AG09309 (cell line): ENCODE measurements at regions not wholly inside any gene's neighbourhood (a gene's known extent, or its start where the extent isn't known, plus 50 kb on each side); places are given as distances from the start of the nearest gene placed in this dataset.
A peak's percentile ranks its signal among the peaks of the same experiment; 100 is the strongest.

Experiments
- DNase-seq: peaks from one replicate; pipeline ENCODE4 v3.0.0-alpha.2; 2010; ENCODE audit warnings: low read depth
- H3K4me3 ChIP-seq: 2 replicates; pipeline ENCODE4 v1.5.1; 2011; ENCODE audit warnings: mild to moderate bottlenecking, low read depth, low read length, moderate library complexity; ENCODE audit not compliant: control insufficient read depth
- CTCF ChIP-seq: IDR thresholded peaks from 2 replicates; pipeline ENCODE4 v1.5.1; 2011; ENCODE audit warnings: mild to moderate bottlenecking, low read depth, low read length, inconsistent platforms; ENCODE audit not compliant: insufficient read depth, control insufficient read depth; ENCODE audit errors: missing control alignments

- no peak for DNase-seq
- no peak for TF ChIP-seq CTCF
- no peak overlapping the region for H3K4me3 ChIP-seq
Observed at GRCh38 chrX:13253223-13253622, 66.6 kb downstream of the ATXN3L start.

DNA sequence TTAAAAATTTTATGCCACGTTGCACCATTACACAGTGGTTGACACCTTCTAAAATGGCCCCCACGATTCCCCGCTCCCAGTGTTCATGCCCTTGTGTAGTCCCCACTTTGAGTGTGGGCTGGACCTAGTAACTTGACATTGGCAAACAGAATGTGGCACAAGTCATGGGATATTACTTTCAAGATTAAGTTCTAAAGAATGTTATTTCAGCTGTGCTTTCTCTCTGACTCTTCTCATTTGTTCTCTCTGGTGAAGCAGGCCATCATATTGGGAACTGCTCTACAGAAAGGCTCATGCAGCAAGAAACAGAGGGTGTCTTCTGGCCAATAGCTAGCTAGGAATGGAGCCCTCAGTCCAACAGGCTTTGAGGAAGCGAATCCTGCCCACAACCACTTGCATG is 67.1 kb downstream of the ATXN3L start:
- TF ChIP-seq CTCF, result no peak
- no peak for DNase-seq
- H3K4me3 ChIP-seq, result no peak overlapping the region

GRCh38 chrX:13250826-13251580 is 68.8 kb downstream of the ATXN3L start:
- no peak overlapping the region for H3K4me3 ChIP-seq
- TF ChIP-seq CTCF, result no peak
- peak; percentile 95 for DNase-seq

DNA sequence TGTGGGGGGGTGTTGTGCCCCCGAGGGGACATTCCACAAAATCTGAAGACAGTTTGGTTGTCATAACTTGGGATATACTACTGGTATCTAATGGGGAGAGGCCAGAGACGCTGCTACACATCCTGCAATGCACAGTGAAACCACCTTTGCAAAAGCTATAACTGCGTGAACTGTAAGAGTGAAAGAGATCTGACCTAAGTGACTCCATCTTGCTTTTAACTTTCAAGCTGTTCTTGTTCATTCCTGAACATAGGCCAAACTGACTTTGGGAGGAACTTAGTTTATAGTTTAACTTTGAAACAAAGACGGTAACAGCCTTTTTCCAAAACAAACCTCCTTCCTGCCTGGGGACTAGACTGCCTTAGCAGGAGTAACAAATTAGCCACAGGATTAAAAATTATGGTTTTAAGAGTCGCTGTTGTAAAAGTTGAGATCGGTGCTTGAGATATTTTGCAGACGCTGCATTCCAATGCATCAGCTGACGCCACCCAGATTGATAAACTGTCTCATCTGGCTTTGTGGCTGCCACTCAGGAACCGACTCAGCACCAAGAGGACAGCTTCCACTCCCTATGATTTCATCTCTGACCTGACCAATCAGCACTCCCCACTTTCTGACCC is 70.9 kb downstream of the ATXN3L start:
- no peak for DNase-seq
- H3K4me3 ChIP-seq, result no peak overlapping the region
- TF ChIP-seq CTCF, result no peak

GRCh38 chrX:13239272-13239671 is 80.6 kb downstream of the ATXN3L start:
- no peak for TF ChIP-seq CTCF
- no peak for DNase-seq
- no peak overlapping the region for H3K4me3 ChIP-seq

DNA sequence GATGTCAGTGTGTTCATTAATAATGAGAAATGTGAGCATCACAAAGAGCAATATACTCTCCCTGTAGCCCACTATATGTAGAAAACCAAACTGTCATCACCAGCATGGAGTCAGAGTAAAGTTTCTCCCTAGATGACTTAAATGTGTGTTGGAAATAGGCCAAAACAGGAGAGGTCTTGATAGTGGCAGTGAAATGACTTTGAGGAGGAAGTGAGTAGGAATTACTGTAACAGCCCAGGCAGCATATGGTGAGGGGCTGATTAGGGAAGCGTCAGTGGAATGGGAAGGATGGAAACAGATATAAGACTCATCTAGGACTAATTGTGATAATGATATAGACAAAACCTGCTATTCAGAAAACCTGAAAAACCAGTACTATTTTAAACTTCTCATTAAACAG is 83.9 kb downstream of the ATXN3L start:
- no peak for TF ChIP-seq CTCF
- no peak overlapping the region for H3K4me3 ChIP-seq
- no peak for DNase-seq
